ENCODE measurements at regions not wholly inside any gene's neighbourhood (a gene's known extent, or its start where the extent isn't known, plus 50 kb on each side); places are given as distances from the start of the nearest gene placed in this dataset.

DNA sequence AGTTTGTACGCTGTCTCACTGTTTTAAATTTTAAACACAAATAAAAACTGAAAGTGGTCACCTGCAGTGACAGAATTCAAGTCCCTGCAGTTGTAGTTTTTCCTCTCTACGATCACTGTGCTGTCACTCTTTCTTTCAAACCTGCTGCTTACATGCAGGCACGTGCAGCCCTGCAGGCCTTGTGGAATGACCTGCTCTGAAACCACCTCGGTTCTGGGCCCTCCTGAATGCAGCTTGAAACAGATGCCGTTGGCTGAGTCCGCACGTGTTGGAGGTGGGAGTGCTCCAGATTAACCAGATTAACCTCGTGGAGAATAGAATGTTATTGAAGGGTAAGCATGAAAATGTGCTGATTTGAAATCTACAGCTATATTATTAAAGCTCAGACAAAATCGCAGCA, 126.0 kb upstream of the ERCC6L2 start:
- Histone ChIP-seq H3K9ac (ENCODE audit: low read length in 2 of 2) (no peak overlapping the region), H3K27me3 (ENCODE audit: control insufficient read depth in 1 of 2, insufficient read depth in 2 of 2, low read length in 2 of 2) (no peaks in the 10 kb centered on the region), H3K27ac (ENCODE audit: low read length) (no peak overlapping the region), H3K36me3 (ENCODE audit: control insufficient read depth in 2 of 2, insufficient read depth in 2 of 2, low read length in 2 of 2) (no peaks in the 10 kb centered on the region), H3K4me3 (ENCODE audit: low read length in 2 of 2) (no peak overlapping the region), H3K4me1 (ENCODE audit: control insufficient read depth, insufficient read depth, low read length) (peaks cover 23% of the 10 kb centered on the region), H3K9me3 (ENCODE audit: control insufficient read depth in 2 of 2, low read length in 2 of 2) (no peaks in the 10 kb centered on the region)

DNA sequence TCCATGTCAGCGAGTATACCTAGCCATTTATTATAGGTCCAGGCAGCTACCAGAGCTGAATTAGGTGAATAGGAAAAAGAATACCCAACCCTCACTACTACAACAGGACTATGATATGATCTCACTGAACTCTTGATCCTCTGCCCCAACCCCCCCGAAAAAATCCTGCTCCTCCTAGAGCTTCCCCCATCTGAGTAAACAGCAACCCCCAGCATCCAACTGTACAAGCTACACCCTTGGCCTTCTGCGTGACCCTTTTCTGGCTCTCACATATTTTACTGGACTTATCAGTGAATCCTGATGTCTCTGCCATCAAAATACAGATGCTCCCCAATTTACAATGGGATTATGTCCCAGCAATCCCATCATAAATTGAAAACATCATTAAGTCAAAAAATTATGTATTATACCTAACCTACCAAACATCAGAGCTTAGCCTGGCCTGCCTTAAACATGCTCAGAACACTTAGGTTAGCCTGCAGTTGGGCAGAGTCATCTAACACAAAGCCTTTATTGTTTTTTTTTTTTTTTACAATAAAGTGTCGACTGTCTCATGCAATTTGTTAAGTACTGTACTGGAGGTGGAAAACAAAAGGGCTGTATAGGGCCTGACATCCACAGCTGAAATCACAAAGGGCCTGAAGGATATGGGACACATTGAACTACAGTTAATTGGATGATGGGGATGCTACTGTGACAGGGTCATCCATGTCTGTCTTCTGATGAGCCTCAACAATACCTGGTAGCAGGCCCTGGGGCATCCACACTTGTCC, 128.9 kb upstream of the ERCC6L2 start:
- Histone ChIP-seq H3K27ac (ENCODE audit: low read length) (no peak overlapping the region), H3K27me3 (ENCODE audit: control insufficient read depth in 1 of 2, insufficient read depth in 2 of 2, low read length in 2 of 2) (no peaks in the 10 kb centered on the region), H3K4me1 (ENCODE audit: control insufficient read depth, insufficient read depth, low read length) (no peaks in the 10 kb centered on the region), H3K4me3 (ENCODE audit: low read length in 2 of 2) (no peak overlapping the region), H3K36me3 (ENCODE audit: control insufficient read depth in 2 of 2, insufficient read depth in 2 of 2, low read length in 2 of 2) (no peaks in the 10 kb centered on the region), H3K9ac (ENCODE audit: low read length in 2 of 2) (no peak overlapping the region), H3K9me3 (ENCODE audit: control insufficient read depth in 2 of 2, low read length in 2 of 2) (no peaks in the 10 kb centered on the region)

DNA sequence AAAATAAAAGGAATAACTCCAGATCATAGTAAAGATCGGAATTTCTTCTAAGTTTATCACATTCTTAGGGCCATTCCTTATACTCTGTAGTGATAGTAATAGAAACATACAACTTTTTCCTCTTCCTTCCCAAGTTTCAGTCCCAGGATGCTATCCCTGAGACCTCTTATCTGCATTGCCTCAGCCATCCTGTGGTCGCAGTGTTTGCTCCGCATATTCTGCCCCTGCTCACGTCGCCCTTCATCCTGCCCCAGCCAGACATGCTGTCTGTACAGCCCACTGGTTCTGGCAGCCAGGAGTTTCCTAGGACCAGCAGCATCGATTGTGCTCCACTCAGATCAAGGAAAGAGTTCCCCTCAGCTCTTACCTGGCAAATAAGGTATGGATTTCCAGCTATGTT, 132.7 kb upstream of the ERCC6L2 start:
- Histone ChIP-seq H3K4me1 (ENCODE audit: control insufficient read depth, insufficient read depth, low read length) (no peaks in the 10 kb centered on the region), H3K27me3 (ENCODE audit: control insufficient read depth in 1 of 2, insufficient read depth in 2 of 2, low read length in 2 of 2) (no peaks in the 10 kb centered on the region), H3K9ac (ENCODE audit: low read length in 2 of 2) (no peak overlapping the region), H3K27ac (ENCODE audit: low read length) (no peak overlapping the region), H3K36me3 (ENCODE audit: control insufficient read depth in 2 of 2, insufficient read depth in 2 of 2, low read length in 2 of 2) (no peaks in the 10 kb centered on the region), H3K9me3 (ENCODE audit: control insufficient read depth in 2 of 2, low read length in 2 of 2) (no peaks in the 10 kb centered on the region), H3K4me3 (ENCODE audit: low read length in 2 of 2) (no peak overlapping the region)

DNA sequence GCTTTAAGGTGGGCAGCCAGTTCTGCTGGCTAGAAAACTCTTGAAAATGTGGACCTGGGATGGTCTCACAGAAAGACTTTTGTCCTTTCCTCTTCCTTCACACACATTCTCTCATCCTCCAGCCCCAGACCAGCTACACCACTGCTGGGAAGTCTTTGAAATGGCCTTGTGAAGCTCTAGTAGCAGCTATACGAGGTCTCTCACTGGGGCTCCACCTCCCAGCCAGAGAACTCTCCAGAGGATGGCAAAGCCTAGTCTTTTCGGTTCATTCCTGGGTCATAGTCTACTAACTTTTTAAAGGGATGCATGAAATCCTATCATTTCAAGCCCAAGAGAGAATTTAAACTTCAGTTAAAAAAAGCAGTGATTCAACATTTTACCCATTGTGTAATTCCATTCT, 133.9 kb upstream of the ERCC6L2 start:
- Histone ChIP-seq H3K9me3 (ENCODE audit: control insufficient read depth in 2 of 2, low read length in 2 of 2) (no peaks in the 10 kb centered on the region), H3K4me3 (ENCODE audit: low read length in 2 of 2) (no peak overlapping the region), H3K36me3 (ENCODE audit: control insufficient read depth in 2 of 2, insufficient read depth in 2 of 2, low read length in 2 of 2) (no peaks in the 10 kb centered on the region), H3K27ac (ENCODE audit: low read length) (no peak overlapping the region), H3K27me3 (ENCODE audit: control insufficient read depth in 1 of 2, insufficient read depth in 2 of 2, low read length in 2 of 2) (no peaks in the 10 kb centered on the region), H3K4me1 (ENCODE audit: control insufficient read depth, insufficient read depth, low read length) (no peaks in the 10 kb centered on the region), H3K9ac (ENCODE audit: low read length in 2 of 2) (no peak overlapping the region)

DNA sequence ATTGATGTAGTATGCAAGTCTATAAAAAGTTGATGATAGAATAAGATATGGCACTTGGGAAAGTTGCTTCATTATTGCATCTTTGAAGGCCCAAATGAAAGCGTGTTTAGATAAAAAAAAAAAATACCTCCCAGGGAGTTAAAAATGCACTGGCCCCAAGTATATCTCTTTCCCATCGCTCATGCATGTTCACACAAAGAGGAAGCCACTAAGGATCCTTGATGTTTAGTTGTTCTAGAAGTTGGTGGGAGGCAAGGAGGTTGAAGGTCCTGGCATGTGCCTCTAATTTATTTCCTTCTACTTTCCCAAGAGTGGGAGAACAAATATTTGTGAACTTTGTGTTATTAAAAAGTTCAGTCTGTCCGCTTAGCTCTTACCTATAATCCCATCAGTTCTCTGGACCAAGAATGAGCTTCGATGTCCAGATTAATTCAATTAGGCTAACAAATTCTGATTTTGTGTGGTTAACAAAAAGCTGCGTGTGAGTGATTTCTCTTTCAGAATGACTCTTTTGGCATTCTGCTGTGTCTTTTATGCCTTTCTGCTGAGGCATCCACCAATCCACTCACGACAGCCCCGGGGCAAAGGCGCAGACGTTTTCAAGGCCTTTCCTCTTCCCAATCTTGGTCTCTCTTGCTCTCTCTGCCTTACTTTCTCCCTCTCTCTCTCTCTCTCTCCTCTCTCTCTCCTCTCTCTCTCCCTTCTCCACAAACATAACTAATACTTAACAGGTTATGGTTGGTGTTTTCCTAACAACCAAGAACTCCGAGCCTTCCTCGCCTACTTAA, 135.1 kb upstream of the ERCC6L2 start:
- H3K9ac ChIP-seq (ENCODE audit: low read length in 2 of 2): no peak overlapping the region
- H3K27me3 ChIP-seq (ENCODE audit: control insufficient read depth in 1 of 2, insufficient read depth in 2 of 2, low read length in 2 of 2): no peaks in the 10 kb centered on the region
- no peak overlapping the region for H3K27ac ChIP-seq (ENCODE audit: low read length)
- H3K9me3 ChIP-seq (ENCODE audit: control insufficient read depth in 2 of 2, low read length in 2 of 2): no peaks in the 10 kb centered on the region
- no peak overlapping the region for H3K4me3 ChIP-seq (ENCODE audit: low read length in 2 of 2)
- H3K36me3 ChIP-seq (ENCODE audit: control insufficient read depth in 2 of 2, insufficient read depth in 2 of 2, low read length in 2 of 2): no peaks in the 10 kb centered on the region
- no peaks in the 10 kb centered on the region for H3K4me1 ChIP-seq (ENCODE audit: control insufficient read depth, insufficient read depth, low read length)

DNA sequence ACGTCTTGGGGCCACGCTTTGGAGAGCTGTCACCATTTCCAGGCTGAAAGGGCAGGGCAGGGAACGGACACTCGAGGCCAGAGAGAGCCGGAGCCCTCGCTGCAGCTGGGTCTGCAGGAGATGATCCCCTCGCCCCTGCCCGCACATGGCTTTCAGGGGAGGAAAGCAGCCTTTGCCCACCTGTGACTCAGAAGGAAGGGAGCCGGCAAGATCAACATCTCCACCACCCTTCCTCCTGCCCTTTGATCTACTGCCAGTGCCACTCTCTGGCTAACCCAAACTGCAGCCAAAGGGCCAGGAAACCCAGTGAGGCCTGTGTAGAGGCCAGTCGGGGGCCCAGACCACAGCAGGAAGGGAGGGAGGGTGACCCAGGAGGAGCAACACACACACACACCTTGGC, 137.1 kb upstream of the ERCC6L2 start:
- Histone ChIP-seq H3K27me3 (ENCODE audit: control insufficient read depth in 1 of 2, insufficient read depth in 2 of 2, low read length in 2 of 2) (no peaks in the 10 kb centered on the region), H3K9me3 (ENCODE audit: control insufficient read depth in 2 of 2, low read length in 2 of 2) (no peaks in the 10 kb centered on the region), H3K4me1 (ENCODE audit: control insufficient read depth, insufficient read depth, low read length) (peaks cover 3% of the 10 kb centered on the region), H3K27ac (ENCODE audit: low read length) (no peak overlapping the region), H3K9ac (ENCODE audit: low read length in 2 of 2) (no peak overlapping the region), H3K4me3 (ENCODE audit: low read length in 2 of 2) (no peak overlapping the region), H3K36me3 (ENCODE audit: control insufficient read depth in 2 of 2, insufficient read depth in 2 of 2, low read length in 2 of 2) (no peaks in the 10 kb centered on the region)

DNA sequence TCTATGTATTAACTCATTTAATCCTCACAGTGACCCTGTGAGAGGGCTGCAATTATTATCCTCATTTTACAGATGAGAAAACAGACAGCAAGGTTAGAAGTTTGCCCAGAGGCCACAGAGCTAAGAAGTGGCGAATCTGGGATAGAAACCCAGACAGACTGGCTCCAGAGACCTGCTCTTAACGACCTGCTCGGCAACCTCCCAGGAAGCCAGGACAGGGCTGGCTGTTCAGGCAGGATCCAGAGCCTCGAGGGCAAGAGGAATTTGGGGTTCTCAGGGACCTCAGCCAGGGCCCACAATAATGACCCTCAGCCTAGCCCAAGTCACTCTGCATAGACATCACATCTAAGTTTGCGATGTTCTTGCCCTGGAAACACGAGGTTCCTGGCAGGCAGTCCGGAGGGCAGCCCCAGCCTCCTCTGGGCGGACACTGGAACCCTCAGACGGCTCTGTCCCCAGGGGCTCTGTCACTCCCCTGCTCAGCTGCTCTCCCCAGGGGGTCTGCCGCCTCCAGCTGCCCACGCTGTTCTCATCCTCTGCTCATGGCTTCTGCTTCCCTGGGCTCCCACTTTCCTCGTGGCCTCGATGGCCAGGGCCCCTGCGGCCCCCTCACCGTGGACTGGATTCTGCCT, 138.5 kb upstream of the ERCC6L2 start:
- Histone ChIP-seq H3K27ac (ENCODE audit: low read length) (no peak overlapping the region), H3K9ac (ENCODE audit: low read length in 2 of 2) (no peak overlapping the region), H3K4me1 (ENCODE audit: control insufficient read depth, insufficient read depth, low read length) (peaks cover 3% of the 10 kb centered on the region), H3K36me3 (ENCODE audit: control insufficient read depth in 2 of 2, insufficient read depth in 2 of 2, low read length in 2 of 2) (no peaks in the 10 kb centered on the region), H3K4me3 (ENCODE audit: low read length in 2 of 2) (no peak overlapping the region), H3K27me3 (ENCODE audit: control insufficient read depth in 1 of 2, insufficient read depth in 2 of 2, low read length in 2 of 2) (no peaks in the 10 kb centered on the region), H3K9me3 (ENCODE audit: control insufficient read depth in 2 of 2, low read length in 2 of 2) (no peaks in the 10 kb centered on the region)

DNA sequence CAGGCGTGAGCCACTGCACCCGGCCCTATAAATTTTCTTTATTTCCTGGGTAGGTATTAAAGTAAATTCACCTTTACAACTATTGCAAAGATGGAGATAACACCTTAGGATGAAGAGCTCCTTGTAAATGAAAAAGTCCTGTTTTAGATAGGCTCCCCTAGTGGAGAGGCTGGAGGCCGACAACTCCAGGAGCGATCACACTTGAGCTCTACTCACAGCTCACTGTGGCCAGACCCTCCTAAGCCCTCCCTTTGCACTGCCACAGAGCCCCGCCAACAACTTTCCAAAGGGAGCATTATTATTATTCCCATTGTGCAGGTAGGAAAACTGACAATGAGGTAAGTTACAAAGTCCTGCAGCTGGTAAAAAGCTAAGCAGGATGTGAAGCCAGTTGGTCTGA, 139.1 kb upstream of the ERCC6L2 start:
- Histone ChIP-seq H3K4me1 (ENCODE audit: control insufficient read depth, insufficient read depth, low read length) (peaks cover 3% of the 10 kb centered on the region), H3K4me3 (ENCODE audit: low read length in 2 of 2) (no peak overlapping the region), H3K27me3 (ENCODE audit: control insufficient read depth in 1 of 2, insufficient read depth in 2 of 2, low read length in 2 of 2) (no peaks in the 10 kb centered on the region), H3K9ac (ENCODE audit: low read length in 2 of 2) (no peak overlapping the region), H3K36me3 (ENCODE audit: control insufficient read depth in 2 of 2, insufficient read depth in 2 of 2, low read length in 2 of 2) (no peaks in the 10 kb centered on the region), H3K27ac (ENCODE audit: low read length) (no peak overlapping the region), H3K9me3 (ENCODE audit: control insufficient read depth in 2 of 2, low read length in 2 of 2) (no peaks in the 10 kb centered on the region)

DNA sequence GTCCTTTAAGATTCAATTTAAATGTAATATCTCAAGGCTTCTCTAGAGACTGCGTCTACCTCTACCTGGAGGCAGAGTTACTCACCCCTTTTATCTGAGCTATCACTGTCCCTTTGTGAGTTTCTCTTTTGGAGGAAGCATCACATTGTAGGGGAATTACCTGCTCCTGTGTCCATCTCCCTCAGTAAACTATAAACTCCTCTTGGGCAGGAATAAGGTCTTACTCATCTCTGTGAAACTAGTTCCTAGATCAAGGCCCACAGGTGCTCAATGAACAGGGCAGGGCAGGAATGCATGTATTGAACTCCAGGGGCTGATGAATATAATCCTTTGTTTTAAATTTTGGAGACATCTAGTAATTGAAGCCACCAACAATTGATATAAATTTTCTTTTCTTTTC, 139.8 kb upstream of the ERCC6L2 start:
- no peak overlapping the region for H3K27ac ChIP-seq (ENCODE audit: low read length)

DNA sequence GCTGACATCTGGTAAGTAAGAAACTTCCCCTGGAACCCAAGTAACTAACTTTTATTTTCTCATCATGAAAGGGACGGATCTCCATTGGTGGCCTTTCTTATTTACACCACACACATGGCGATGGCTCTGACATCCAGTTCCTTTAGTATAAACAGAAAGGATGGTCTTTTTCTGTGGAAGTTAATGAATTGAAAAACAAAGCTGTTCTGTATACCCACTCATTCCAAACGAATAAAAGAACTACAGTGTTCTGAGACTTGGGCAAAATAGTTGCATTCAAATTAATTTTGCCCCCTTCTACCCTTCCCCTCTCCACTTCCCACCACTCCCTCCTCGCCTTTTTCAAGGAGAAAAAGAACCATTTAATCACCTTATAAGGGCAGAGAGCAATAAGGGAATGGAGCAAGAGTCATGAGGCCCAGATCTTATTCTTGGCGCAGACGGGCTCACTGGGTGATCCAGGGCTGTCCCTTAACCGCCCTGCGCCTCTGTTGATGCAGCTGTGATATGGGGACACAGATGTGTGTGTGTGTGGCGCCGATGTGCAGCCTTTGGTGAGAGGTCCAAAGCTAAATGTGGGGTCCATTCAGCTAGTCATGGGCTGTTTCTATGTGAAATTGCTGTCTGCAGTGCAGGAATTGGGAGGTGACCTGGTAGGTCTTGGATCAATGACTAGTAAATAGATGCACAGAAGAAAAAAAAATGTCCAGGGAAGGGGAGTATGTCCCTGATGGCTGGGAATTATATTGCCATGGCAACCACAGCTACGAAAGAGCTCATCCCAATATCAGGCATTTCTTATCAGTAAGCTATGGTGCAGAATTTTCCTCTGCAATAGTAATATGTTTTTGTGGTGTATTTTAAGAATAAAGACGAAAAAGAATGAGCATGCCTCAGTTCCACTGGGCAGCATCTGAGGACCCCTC, 141.5 kb upstream of the ERCC6L2 start:
- no peaks in the 10 kb centered on the region for H3K27me3 ChIP-seq (ENCODE audit: control insufficient read depth in 1 of 2, insufficient read depth in 2 of 2, low read length in 2 of 2)
- no peak overlapping the region for H3K27ac ChIP-seq (ENCODE audit: low read length)
- H3K4me1 ChIP-seq (ENCODE audit: control insufficient read depth, insufficient read depth, low read length): peaks cover 3% of the 10 kb centered on the region
- no peaks in the 10 kb centered on the region for H3K36me3 ChIP-seq (ENCODE audit: control insufficient read depth in 2 of 2, insufficient read depth in 2 of 2, low read length in 2 of 2)
- H3K4me3 ChIP-seq (ENCODE audit: low read length in 2 of 2): no peak overlapping the region
- H3K9ac ChIP-seq (ENCODE audit: low read length in 2 of 2): no peak overlapping the region
- no peaks in the 10 kb centered on the region for H3K9me3 ChIP-seq (ENCODE audit: control insufficient read depth in 2 of 2, low read length in 2 of 2)

More for the DNA sequence above, 139.8 kb upstream of the ERCC6L2 start:
- peaks cover 3% of the 10 kb centered on the region for H3K4me1 ChIP-seq (ENCODE audit: control insufficient read depth, insufficient read depth, low read length)
- no peak overlapping the region for H3K4me3 ChIP-seq (ENCODE audit: low read length in 2 of 2)
- no peaks in the 10 kb centered on the region for H3K9me3 ChIP-seq (ENCODE audit: control insufficient read depth in 2 of 2, low read length in 2 of 2)
- no peaks in the 10 kb centered on the region for H3K27me3 ChIP-seq (ENCODE audit: control insufficient read depth in 1 of 2, insufficient read depth in 2 of 2, low read length in 2 of 2)
- no peak overlapping the region for H3K9ac ChIP-seq (ENCODE audit: low read length in 2 of 2)
- no peaks in the 10 kb centered on the region for H3K36me3 ChIP-seq (ENCODE audit: control insufficient read depth in 2 of 2, insufficient read depth in 2 of 2, low read length in 2 of 2)

Measured in stomach smooth muscle (tissue), 2 donors.